ENCODE measurements at regions not wholly inside any gene's neighbourhood (a gene's known extent, or its start where the extent isn't known, plus 50 kb on each side); places are given as distances from the start of the nearest gene placed in this dataset.

DNA sequence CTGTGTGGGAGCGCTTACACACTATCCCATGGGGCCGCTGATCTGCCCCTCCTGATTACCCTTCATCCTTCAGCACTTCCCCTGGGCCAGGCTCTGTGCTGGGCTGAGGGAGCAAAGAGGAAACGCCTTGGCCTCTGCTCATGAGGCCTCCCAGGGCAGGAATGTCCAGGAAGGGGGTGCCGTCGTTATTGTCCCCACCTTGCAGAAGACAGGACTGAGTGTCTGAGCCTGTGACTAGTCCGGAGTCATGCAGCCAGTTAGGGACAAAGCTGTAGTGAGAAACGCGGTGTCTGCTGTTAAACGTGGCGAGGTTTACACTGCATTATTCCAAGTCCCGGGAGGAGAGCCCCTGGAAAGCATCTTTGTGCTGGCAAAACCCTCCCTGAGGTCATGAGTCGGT, 160.0 kb downstream of the TRIM29 start:
- Mint-ChIP-seq H3K4me1 (ENCODE audit: low read depth, unreplicated experiment) (peaks cover 12% of the 10 kb centered on the region), H3K4me3 (ENCODE audit: unreplicated experiment) (no peak overlapping the region), H3K27me3 (ENCODE audit: insufficient read depth, unreplicated experiment) (peaks cover 10% of the 10 kb centered on the region), H3K27ac (ENCODE audit: unreplicated experiment) (no peak overlapping the region), H3K9me3 (ENCODE audit: unreplicated experiment) (no peaks in the 10 kb centered on the region), H3K36me3 (ENCODE audit: insufficient read depth, unreplicated experiment) (no peaks in the 10 kb centered on the region)
- POLR2A ChIA-PET = no interaction called here
- BruUV-seq (replicated peaks) = no TSS peak
- no peaks in the 10 kb centered on the region for H3K27me3 ChIP-seq (replicated peaks; ENCODE audit: control insufficient read depth, insufficient read depth, low read length)
- intact Hi-C loops (cut with micrococcal nuclease; ENCODE audit: unreplicated experiment) = no loop called here
- H3K36me3 ChIP-seq (ENCODE audit: control insufficient read depth, insufficient read depth, low read length) = no peaks in the 10 kb centered on the region
- no peak overlapping the region for H3K4me3 ChIP-seq (ENCODE audit: low read depth, low read length)
- DNase-seq = peak in 1 of 2 experiments; percentile 22
- peaks cover 13% of the 10 kb centered on the region for H3K4me1 ChIP-seq
- H3K9me3 ChIP-seq = no peaks in the 10 kb centered on the region
- CTCF ChIA-PET = no interaction called here
- TF ChIP-seq CTCF (IDR thresholded peaks at IDR 0.05; ENCODE audit: insufficient read depth in 1 of 2, low read depth in 1 of 2, low read length in 1 of 2, severe bottlenecking in 1 of 2, unreplicated experiment in 1 of 2) = no peak

GRCh38 chr11:119977561-119977860, 160.4 kb downstream of the TRIM29 start:
- no peak for TF ChIP-seq CTCF (IDR thresholded peaks at IDR 0.05; ENCODE audit: insufficient read depth in 1 of 2, low read depth in 1 of 2, low read length in 1 of 2, severe bottlenecking in 1 of 2, unreplicated experiment in 1 of 2)
- Mint-ChIP-seq H3K27me3 (ENCODE audit: insufficient read depth, unreplicated experiment) (peaks cover 10% of the 10 kb centered on the region), H3K36me3 (ENCODE audit: insufficient read depth, unreplicated experiment) (no peaks in the 10 kb centered on the region), H3K27ac (ENCODE audit: unreplicated experiment) (peak overlapping the region; percentile 13), H3K4me3 (ENCODE audit: unreplicated experiment) (no peak overlapping the region), H3K9me3 (ENCODE audit: unreplicated experiment) (no peaks in the 10 kb centered on the region), H3K4me1 (ENCODE audit: low read depth, unreplicated experiment) (peaks cover 12% of the 10 kb centered on the region)
- DNase-seq = peak in 1 of 2 experiments; percentile 39
- Histone ChIP-seq H3K4me1 (peaks cover 13% of the 10 kb centered on the region), H3K36me3 (ENCODE audit: control insufficient read depth, insufficient read depth, low read length) (no peaks in the 10 kb centered on the region), H3K27me3 (replicated peaks; ENCODE audit: control insufficient read depth, insufficient read depth, low read length) (no peaks in the 10 kb centered on the region), H3K4me3 (ENCODE audit: low read depth, low read length) (no peak overlapping the region), H3K9me3 (no peaks in the 10 kb centered on the region)
- CTCF ChIA-PET = no interaction called here
- BruUV-seq (replicated peaks) = no TSS peak
- intact Hi-C loops (cut with micrococcal nuclease; ENCODE audit: unreplicated experiment) = no loop called here
- POLR2A ChIA-PET = no interaction called here

- Histone ChIP-seq H3K36me3 (ENCODE audit: control insufficient read depth, insufficient read depth, low read length) (no peaks in the 10 kb centered on the region), H3K27me3 (replicated peaks; ENCODE audit: control insufficient read depth, insufficient read depth, low read length) (no peaks in the 10 kb centered on the region), H3K4me3 (ENCODE audit: low read depth, low read length) (no peak overlapping the region), H3K4me1 (peaks cover 13% of the 10 kb centered on the region), H3K9me3 (no peaks in the 10 kb centered on the region)
- Mint-ChIP-seq H3K27me3 (ENCODE audit: insufficient read depth, unreplicated experiment) (peaks cover 8% of the 10 kb centered on the region), H3K4me1 (ENCODE audit: low read depth, unreplicated experiment) (peaks cover 12% of the 10 kb centered on the region), H3K36me3 (ENCODE audit: insufficient read depth, unreplicated experiment) (no peaks in the 10 kb centered on the region), H3K4me3 (ENCODE audit: unreplicated experiment) (no peak overlapping the region), H3K27ac (ENCODE audit: unreplicated experiment) (peak overlapping the region; percentile 13), H3K9me3 (ENCODE audit: unreplicated experiment) (no peaks in the 10 kb centered on the region)
- peak in 1 of 2 experiments; percentile 27 for DNase-seq
- TF ChIP-seq CTCF (IDR thresholded peaks at IDR 0.05; ENCODE audit: insufficient read depth in 1 of 2, low read depth in 1 of 2, low read length in 1 of 2, severe bottlenecking in 1 of 2, unreplicated experiment in 1 of 2) = no peak
- intact Hi-C loops (cut with micrococcal nuclease; ENCODE audit: unreplicated experiment) = no loop called here
- BruUV-seq (replicated peaks) = no TSS peak
- POLR2A ChIA-PET = no interaction called here
- CTCF ChIA-PET = no interaction called here
Measured at GRCh38 chr11:119976805-119977560, 160.9 kb downstream of the TRIM29 start.

All from Caco-2 (cell line).